H54 (cell line): ENCODE measurements at regions not wholly inside any gene's neighbourhood (a gene's known extent, or its start where the extent isn't known, plus 50 kb on each side); places are given as distances from the start of the nearest gene placed in this dataset.

ENCODE experiments used
- DNase-seq: peaks from one replicate; pipeline ENCODE4 v3.0.0; 2011; ENCODE audit warnings: low spot score, mixed read lengths; ENCODE audit not compliant: insufficient read length
- FAIRE-seq: peaks from 3 replicates; lab custom pipeline; 2011; peaks lifted over from hg19 to GRCh38; lab: Jason Lieb, UNC
- POLR2A ChIP-seq: IDR thresholded peaks from 2 replicates; pipeline ENCODE4 v1.6.1; 2011; ENCODE audit warnings: low read depth, mild to moderate bottlenecking, low read length

DNA sequence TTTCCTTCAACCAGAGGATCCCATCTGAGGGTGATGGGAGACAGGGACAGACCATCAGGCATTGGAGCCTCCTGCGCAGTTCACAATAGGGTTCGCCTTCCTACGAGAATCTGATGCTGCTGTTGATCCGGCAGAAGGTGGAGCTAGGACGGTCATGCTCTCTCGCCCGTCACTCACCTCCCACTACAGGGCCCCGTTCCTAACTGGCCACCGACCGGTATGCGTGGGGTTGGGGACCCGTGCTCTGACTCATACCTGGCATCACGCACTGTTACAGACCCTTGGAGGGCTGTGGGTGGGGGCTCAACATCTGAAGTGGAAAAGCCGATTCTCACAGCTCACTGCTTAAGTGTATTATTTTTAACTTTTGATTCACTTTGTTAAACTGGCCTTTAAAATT, 402.3 kb downstream of the BRD1 start:
- no peak for DNase-seq
- FAIRE-seq, result no peak
- no peak for TF ChIP-seq POLR2A

DNA sequence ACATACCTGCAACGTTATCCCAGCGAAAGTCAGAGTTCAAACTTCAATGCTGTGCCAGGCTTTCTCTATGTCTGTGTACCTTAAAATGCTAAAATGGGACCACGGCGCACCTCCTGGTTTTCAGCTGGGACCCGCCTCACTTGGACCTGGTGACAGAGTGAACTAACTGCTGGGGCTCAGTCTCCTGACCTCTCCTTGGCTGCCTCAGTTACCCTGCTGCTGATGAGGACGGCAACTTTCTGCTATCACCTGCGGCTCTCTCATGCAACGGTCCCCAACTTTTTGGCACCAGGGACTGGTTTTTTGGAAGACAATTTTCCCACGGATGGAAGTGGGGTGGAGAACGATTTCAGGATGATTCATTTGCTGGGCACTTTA, 402.8 kb downstream of the BRD1 start:
- no peak for TF ChIP-seq POLR2A
- DNase-seq, result no peak
- no peak for FAIRE-seq

DNA sequence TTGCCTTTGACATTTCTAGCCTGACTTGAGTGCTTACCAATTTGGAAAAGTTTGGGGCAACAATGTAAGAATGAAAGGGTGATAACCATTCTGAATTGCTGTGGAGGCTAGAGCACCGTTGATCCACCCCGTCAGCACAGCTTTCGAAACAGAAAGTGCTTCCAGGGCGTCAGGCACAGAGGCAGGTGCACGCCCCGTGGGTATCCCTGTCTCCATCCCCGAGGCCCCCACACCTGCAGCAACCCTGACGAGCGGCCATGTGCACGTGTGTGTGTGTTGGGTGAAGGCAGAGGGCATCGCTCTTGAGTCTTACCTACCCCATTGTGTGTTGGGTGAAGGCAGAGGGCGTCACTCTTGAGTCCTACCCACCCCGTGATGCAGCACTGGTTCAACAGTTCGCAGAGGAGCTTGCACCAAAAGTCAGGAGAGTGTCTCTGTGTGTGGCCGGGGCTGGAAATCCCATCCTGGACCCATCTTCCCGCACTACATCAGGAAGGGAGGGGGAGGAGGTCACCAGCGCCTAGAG, 404.5 kb downstream of the BRD1 start:
- no peak for FAIRE-seq
- no peak for TF ChIP-seq POLR2A

GRCh38 chr22:49422701-49423100, 405.0 kb downstream of the BRD1 start:
- TF ChIP-seq POLR2A, result no peak
- no peak for FAIRE-seq
- no peak for DNase-seq

More for the DNA sequence above, 404.5 kb downstream of the BRD1 start:
- no peak for DNase-seq

DNA sequence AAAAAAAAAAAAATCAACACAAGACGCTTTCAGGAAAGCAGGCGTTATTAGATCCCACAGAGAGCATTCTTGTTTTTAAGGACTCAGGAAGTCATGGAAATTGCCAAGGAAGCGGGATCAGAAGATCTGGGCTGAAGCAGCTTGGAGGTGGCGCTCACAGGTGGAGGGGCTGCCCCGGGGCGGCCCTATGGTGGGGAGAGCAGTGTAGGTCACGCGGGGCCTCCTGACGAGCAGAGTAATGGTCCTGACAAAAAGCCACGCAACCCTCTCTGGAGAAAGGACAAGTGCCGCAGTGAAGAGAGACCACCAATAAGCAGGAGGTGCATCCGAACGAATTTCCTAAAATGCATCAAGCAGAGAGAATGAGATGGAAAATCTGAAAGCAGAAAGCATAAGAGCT, 407.0 kb downstream of the BRD1 start:
- no peak for TF ChIP-seq POLR2A
- no peak for FAIRE-seq
- no peak for DNase-seq

- no peak for TF ChIP-seq POLR2A
- no peak for DNase-seq
- FAIRE-seq, result no peak
These were observed 408.0 kb downstream of the BRD1 start for GRCh38 chr22:49419661-49420060.

GRCh38 chr22:49418943-49419342, 408.7 kb downstream of the BRD1 start:
- TF ChIP-seq POLR2A, result no peak
- FAIRE-seq, result no peak
- no peak for DNase-seq

DNA sequence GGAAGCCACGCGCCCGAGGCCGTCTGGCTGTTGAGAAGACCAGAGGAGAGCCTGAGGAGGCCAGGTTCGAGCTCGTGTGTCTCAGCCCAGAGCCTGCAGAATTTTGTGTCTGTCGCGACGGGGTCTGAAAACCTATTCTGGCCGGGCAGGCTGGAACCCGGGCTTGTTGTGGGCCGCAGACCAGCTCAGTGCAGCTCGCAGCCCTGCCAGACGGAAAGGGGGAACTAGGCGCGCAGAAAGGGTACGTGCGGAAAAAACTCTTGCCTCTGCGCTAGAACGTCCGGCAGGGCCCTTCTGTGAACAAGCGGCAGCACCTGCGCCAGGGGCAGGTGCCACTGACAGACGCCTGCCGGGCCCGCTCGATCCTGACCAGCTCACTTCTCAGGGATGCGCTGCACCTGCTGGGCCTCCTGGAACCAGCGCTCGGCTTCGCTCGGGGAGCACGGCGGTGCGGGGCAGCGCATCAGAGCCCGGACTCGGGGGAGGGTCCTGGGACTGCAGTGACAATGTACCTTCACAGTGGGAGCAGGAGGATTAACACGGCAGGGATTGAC, 409.3 kb downstream of the BRD1 start:
- DNase-seq (no peak), FAIRE-seq (no peak)
- no peak for TF ChIP-seq POLR2A

DNA sequence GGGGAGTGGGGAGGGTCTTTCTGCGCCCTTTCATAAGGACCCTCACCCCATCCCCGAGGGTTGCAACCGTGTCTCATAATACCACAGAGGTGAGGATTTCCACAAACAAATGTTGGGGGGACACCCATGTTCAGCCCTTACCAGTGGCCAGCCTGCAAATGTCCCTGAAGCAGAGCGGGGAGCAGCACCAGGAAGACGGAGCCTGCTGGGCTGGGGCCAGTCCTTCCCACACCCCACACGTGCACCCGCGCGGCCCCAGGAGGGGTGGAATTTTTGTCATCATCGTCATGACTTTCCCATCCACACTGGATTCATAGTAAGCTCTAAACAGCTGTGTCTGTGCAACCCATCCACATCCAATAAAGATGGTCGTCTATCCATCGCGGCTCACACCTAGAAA, 409.8 kb downstream of the BRD1 start:
- FAIRE-seq (no peak), DNase-seq (no peak)
- TF ChIP-seq POLR2A, result no peak

GRCh38 chr22:49417326-49417725, 410.3 kb downstream of the BRD1 start:
- no peak for DNase-seq
- TF ChIP-seq POLR2A, result no peak
- no peak for FAIRE-seq

DNA sequence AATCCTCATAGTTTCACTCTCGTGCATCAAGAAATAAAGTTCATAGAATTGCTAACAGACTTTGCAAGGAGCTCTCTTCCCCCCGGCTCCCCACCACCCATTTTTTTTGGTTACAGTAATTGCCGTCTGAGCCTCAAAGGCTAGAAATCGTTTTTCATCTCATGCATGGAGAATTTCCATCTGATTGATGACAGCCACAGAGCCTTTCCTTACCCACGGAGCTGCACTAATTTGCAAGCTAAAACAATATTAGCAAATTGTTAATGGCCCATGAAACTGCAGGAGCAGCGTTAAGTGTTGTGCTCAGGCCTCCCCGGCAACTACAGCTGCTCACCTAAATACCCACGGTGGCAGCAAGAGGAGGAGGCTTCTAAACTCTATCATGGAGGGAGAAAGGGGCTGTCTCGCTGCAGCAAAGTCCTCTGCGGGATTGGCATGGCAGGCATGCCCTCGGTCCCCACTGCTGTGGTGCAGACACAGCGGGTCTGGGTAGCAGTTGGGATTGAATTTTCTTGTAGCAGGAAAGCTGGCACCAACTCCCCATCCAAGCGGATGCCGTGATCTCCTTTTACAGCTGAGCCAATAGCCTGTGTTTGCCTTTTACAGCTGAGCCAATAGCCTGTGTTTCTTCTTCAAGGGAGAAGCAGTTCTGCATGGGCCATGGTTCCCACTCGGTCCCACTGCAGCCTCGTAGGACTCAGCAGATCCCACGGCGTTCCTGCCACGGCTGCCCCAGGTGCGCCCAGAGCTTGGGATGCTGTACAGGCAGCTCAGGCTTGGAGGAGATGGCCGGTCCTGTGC, 412.3 kb downstream of the BRD1 start:
- FAIRE-seq, result no peak
- DNase-seq, result no peak
- TF ChIP-seq POLR2A, result no peak

- DNase-seq (no peak), FAIRE-seq (no peak)
- no peak for TF ChIP-seq POLR2A
These were observed 414.1 kb downstream of the BRD1 start for GRCh38 chr22:49413551-49413950.

DNA sequence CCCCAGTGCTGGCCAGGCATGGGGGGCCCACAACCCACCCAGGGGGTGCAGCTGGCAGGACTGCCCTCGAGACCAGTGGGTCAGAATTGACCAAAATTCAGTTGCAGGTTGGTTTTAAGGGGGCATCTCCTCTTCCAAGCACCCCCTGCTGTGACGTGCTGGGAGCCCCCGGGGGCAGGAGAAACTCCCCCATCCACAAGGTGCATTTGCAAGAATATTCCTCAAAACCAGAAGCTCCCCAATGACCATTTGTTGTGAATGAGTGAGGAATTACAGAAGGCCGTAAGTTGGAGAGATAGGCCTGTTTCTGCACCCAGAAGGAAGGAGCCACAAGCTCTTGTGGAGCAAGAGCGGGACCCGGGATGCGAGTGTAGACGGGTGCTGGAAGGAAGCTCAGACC, 414.5 kb downstream of the BRD1 start:
- TF ChIP-seq POLR2A, result no peak
- no peak for DNase-seq
- no peak for FAIRE-seq

GRCh38 chr22:49412236-49412635, 415.4 kb downstream of the BRD1 start:
- DNase-seq (no peak), FAIRE-seq (no peak)
- TF ChIP-seq POLR2A, result no peak

DNA sequence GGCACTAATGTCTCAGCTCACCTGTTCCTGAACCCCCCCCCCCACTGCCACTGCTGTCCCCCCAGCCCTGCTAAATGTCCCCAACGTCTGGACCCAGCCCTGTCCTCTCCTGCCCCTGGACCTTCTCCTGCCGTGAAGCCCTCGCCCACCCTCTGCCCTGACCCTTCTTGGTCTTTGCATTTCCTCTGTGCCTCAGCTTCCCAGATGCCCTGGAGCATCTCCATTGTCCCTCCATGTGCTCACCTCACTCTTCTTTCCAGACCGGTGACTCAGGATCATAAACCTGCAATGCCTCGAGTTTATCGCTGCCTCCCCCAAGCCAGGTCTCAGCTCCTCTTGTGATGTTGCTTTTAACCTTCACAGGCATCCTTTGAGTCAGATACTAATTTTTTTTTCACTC, 416.4 kb downstream of the BRD1 start:
- DNase-seq (no peak), FAIRE-seq (no peak)
- TF ChIP-seq POLR2A, result no peak
